Naive thymus-derived CD8-positive, alpha-beta T cell (primary cell): ENCODE measurements at regions not wholly inside any gene's neighbourhood (a gene's known extent, or its start where the extent isn't known, plus 50 kb on each side); places are given as distances from the start of the nearest gene placed in this dataset.
"Not testable (repeated sequence)": the region's sequence is repeated elsewhere in the genome, so short reads cannot be mapped to it uniquely, and the experiment has no call there.

Source experiments
- ATAC-seq, 2 donors: fragments of 150-1000 bp; cut with Tn5 transposase in 1 of 2; sonication (Bioruptor Pico), chemical (Tn5 transposase) in 1 of 2; 1 replicate in 1 of 2; 2 replicates in 1 of 2; pipeline ENCODE4 v1.10.0; 2021; ENCODE audit warnings: mild to moderate bottlenecking in 2 of 2, moderate library complexity in 2 of 2
- POLR2A ChIA-PET: fragments of 350-600 bp; sonication (Branson Sonifier 250); formaldehyde crosslinking; loops from one replicate; lab custom pipeline; 2021; ENCODE audit warnings: antibody characterized with exemption; lab: Charles Lee
- DNase-seq, 10 donors: peaks; one replicate each; pipeline versions ENCODE4 v3.0.0 to v3.0.0-alpha.2; 2020 to 2022
- H3K27ac Mint-ChIP-seq, 10 donors: one replicate each; pipeline ENCODE4 v1.8.0; 2020 to 2022; ENCODE audit warnings: mild to moderate bottlenecking in 10 of 10, mixed read lengths in 10 of 10, moderate library complexity in 4 of 10, inconsistent platforms in 1 of 10
- H3K27me3 Mint-ChIP-seq, 5 donors: one replicate each; pipeline ENCODE4 v1.8.0; 2021 to 2022; ENCODE audit warnings: mixed read lengths in 5 of 5
- H3K36me3 Mint-ChIP-seq, 3 donors: one replicate each; pipeline ENCODE4 v1.8.0; 2020 to 2022; ENCODE audit warnings: mixed read lengths in 3 of 3, mild to moderate bottlenecking in 2 of 3, inconsistent platforms in 1 of 3
- H3K4me1 Mint-ChIP-seq, 4 donors: one replicate each; pipeline ENCODE4 v1.8.0; 2021 to 2022; ENCODE audit warnings: mixed read lengths in 4 of 4
- H3K4me3 Mint-ChIP-seq, 10 donors: one replicate each; pipeline ENCODE4 v1.8.0; 2020 to 2022; ENCODE audit warnings: mild to moderate bottlenecking in 10 of 10, mixed read lengths in 10 of 10, moderate library complexity in 6 of 10, inconsistent platforms in 1 of 10
- H3K9me3 Mint-ChIP-seq, 9 donors: one replicate each; pipeline ENCODE4 v1.8.0; 2020 to 2022; ENCODE audit warnings: mixed read lengths in 9 of 9, mild to moderate bottlenecking in 3 of 9, inconsistent platforms in 1 of 9, moderate library complexity in 1 of 9

DNA sequence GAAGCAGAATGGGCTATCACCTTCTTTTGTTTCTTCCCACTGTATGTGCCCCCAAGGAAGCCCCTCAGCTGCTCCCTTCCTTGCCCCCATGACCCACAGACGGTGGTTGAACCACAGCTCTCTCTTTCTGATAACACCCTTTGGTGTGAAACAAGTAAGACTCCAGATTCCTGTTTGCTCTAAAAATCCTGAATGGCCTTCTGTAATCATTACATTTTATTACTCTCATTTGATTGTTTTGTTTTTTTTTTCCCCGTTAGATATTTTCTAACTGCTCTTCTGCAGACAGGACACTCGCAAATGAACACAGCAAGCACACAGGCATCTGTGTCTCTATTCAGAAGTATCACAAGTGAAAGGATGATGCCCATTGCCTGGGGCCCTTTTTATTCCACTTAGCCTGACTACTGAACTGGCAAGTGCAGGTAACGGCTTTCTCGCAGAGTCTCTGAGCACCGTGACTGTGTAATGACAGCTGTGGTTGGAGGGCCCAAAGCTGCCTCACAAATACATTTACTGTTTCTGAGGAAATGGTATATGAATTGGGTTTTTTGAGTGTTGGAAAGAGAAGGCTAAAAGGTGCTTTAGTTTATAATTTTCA, 59.3 kb downstream of the OXGR1 start:
- H3K9me3 Mint-ChIP-seq: no peaks in the 10 kb centered on the region
- H3K27ac Mint-ChIP-seq: no peak overlapping the region
- POLR2A ChIA-PET: no interaction called here
- no peak overlapping the region for H3K4me3 Mint-ChIP-seq
- no peaks in the 10 kb centered on the region for H3K4me1 Mint-ChIP-seq
- no peaks in the 10 kb centered on the region for H3K27me3 Mint-ChIP-seq
- no peaks in the 10 kb centered on the region for H3K36me3 Mint-ChIP-seq
- DNase-seq (no peak), ATAC-seq (no peak)

DNA sequence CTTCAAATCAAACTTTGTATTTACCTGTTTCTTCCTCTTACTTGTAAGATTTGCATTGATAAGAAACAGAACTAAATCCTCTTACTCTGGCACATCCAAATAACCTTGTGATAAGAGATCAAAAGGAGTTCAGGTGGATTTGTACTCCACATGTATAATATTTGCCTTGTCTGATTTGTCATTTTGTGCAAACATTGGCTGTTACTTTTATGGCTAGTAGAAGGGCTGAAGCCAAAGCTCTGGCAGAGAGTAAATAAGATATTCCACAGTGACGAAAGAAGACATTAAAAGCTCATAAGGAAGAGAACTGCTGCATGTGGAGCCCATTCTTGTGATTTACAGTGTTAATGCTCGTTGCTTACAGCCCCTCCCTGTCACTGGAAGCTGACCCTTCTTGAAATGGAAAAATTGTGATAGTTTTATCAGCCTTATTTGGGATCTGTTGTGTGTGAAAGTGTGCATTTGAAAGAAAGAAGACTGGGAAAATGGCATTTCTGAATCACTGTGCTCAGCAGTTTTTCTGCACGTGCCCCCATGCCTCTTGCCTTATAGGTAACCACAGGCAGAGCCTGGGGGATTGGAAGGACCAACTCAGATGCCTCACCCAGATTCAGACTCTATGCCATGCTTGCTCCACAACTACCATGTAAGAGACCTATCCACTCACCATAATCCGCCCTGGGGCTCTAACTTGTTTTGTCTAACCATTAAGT, 68.2 kb downstream of the OXGR1 start:
- POLR2A ChIA-PET: no interaction called here
- Mint-ChIP-seq H3K4me3 (no peak overlapping the region), H3K27ac (no peak overlapping the region), H3K36me3 (peaks cover 0 to 7% (median 0%) of the 10 kb centered on the region in 3 donors), H3K4me1 (no peaks in the 10 kb centered on the region), H3K9me3 (peaks cover 3 to 36% (median 14%) of the 10 kb centered on the region in 9 donors), H3K27me3 (peaks cover 0 to 3% (median 0%) of the 10 kb centered on the region in 5 donors)
- DNase-seq (no peak), ATAC-seq (no peak)

DNA sequence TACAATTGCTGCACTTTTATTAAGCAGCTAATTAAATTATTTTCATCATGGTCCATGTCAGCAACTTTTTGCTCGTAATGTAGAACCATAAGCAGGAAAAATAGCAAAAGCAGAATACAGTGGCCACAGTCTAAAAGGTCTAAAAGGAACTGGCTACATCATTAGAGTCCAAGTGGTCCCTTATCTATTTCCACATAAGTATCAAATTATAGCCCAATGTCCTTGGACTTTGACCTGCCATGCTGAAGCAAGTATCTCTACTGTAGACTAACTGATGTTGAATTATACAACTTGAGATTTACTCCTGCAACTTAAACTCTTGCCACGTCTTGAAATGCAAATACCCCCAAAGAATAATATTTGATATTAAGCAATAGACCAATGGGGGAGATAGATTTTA, 68.8 kb downstream of the OXGR1 start:
- H3K27me3 Mint-ChIP-seq: peaks cover 0 to 6% (median 0%) of the 10 kb centered on the region in 5 donors
- H3K4me1 Mint-ChIP-seq: no peaks in the 10 kb centered on the region

DNA sequence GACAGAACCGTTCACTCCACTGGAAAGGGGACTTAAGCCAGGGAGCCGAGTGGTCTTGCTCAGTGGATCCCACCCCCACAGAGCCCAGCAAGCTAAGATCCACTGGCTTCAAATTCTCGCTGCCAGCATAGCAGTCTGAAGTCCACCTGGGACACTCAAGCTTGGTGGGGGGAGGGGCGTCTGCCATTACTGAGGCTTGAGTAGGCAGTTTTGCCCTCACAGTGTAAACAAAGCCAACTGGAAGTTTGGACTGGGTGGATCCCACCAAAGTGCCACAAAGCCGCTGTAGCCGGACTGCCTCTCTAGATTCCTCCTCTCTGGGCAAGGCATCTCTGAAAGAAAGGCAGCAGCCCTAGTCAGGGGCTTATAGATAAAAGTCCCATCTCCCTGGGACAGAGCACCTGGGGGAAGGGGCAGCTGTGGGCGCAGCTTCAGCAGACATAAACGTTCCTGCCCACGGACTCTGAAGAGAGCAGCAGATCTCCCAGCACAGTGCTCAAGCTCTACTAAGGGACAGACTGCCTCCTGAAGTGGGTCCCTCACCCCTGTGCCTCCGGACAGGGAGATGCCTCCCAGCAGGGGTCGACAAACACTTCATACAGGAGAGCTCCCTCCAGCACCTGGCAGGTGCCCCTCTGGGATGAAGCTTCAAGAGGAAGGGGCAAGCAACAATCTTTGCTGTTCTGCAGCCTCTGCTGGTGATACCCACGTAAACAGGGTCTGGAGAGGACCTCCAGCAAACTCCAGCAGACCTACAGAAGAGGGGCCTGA, 75.2 kb downstream of the OXGR1 start:
- H3K4me1 Mint-ChIP-seq, H3K4me3 Mint-ChIP-seq, ATAC-seq, DNase-seq, H3K27ac Mint-ChIP-seq, H3K27me3 Mint-ChIP-seq, POLR2A ChIA-PET: not testable (repeated sequence)
- peaks cover 0 to 23% (median 0%) of the 10 kb centered on the region in 3 donors for H3K36me3 Mint-ChIP-seq
- H3K9me3 Mint-ChIP-seq: peaks cover 4 to 52% (median 34%) of the 10 kb centered on the region in 9 donors

More for the DNA sequence above, 68.8 kb downstream of the OXGR1 start:
- Mint-ChIP-seq H3K9me3 (peaks cover 3 to 41% (median 15%) of the 10 kb centered on the region in 9 donors), H3K36me3 (peaks cover 0 to 12% (median 0%) of the 10 kb centered on the region in 3 donors), H3K4me3 (no peak overlapping the region), H3K27ac (no peak overlapping the region)
- POLR2A ChIA-PET: no interaction called here
- ATAC-seq (no peak), DNase-seq (no peak)

DNA sequence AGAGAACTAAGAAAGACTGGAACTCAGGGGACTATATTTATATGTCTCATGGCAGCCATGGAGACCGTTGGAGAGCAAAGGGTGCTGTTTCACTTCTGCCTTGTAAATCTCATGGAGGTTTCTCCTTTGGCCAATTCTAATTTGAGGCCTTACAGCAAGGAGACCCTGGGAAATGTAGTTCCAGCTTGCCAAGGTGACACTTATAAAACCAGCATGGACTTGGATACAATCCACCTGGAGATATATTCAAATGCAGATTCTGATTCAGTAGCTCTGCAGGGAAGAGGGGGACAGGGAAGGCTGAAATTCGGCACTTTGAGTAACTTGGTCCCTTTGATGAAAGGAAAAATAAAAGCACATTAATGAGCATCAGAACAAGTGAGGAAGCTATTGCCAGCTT, 90.0 kb downstream of the OXGR1 start:
- H3K9me3 Mint-ChIP-seq: peaks cover 0 to 16% (median 0%) of the 10 kb centered on the region in 9 donors
- H3K36me3 Mint-ChIP-seq: no peaks in the 10 kb centered on the region
- no peaks in the 10 kb centered on the region for H3K27me3 Mint-ChIP-seq
- no peak overlapping the region for H3K27ac Mint-ChIP-seq
- H3K4me3 Mint-ChIP-seq: no peak overlapping the region
- POLR2A ChIA-PET: no interaction called here
- DNase-seq (no peak), ATAC-seq (no peak)
- H3K4me1 Mint-ChIP-seq: no peaks in the 10 kb centered on the region

DNA sequence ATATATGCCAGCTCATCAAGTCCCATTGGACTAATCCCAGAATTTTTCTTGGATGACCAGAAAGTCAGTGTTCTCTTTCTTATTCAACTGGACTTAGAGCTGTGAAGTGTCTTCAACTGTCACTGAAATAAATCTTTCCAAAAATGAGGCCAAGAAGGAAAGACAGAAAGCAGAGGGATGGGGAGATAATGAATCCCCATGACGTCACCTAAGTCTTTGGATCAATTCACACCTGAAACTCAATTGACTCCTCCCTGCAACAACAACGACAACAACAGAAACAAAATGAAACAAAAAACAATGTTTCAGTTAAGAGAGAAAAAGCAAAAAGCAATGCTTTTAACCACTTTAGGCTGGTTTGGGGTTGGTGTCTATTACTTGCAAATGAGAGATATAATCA, 91.2 kb downstream of the OXGR1 start:
- no peaks in the 10 kb centered on the region for H3K4me1 Mint-ChIP-seq
- no peak for ATAC-seq
- POLR2A ChIA-PET: no interaction called here
- H3K4me3 Mint-ChIP-seq: no peak overlapping the region
- no peaks in the 10 kb centered on the region for H3K36me3 Mint-ChIP-seq
- H3K27me3 Mint-ChIP-seq: no peaks in the 10 kb centered on the region
- H3K27ac Mint-ChIP-seq: no peak overlapping the region
- DNase-seq: no peak
- H3K9me3 Mint-ChIP-seq: peaks cover 0 to 16% (median 0%) of the 10 kb centered on the region in 9 donors

DNA sequence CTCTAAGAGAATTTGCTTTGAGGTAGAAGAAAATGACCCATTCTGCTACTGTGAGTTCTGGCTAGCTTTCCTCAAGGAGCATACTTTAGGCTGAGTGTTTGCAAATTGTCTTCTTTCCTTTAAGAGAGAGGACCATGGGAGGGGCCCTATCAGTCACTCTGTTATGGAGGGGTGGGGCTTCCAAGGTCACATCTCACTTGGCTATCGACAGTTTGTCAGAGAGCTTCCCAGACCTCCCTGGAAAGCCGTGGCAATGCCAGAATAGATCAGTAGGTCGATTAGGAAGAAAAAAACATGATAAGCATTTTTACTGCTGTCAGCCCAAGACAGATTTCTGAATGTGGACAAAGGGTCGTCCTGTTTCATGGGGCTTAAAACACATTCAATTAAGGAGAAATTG, 93.3 kb downstream of the OXGR1 start:
- DNase-seq (no peak), ATAC-seq (no peak)
- Mint-ChIP-seq H3K36me3 (peaks cover 0 to 3% (median 0%) of the 10 kb centered on the region in 3 donors), H3K9me3 (peaks cover 0 to 15% (median 3%) of the 10 kb centered on the region in 9 donors), H3K4me1 (no peaks in the 10 kb centered on the region), H3K4me3 (no peak overlapping the region), H3K27me3 (peaks cover 0 to 3% (median 2%) of the 10 kb centered on the region in 5 donors), H3K27ac (no peak overlapping the region)
- POLR2A ChIA-PET: no interaction called here

DNA sequence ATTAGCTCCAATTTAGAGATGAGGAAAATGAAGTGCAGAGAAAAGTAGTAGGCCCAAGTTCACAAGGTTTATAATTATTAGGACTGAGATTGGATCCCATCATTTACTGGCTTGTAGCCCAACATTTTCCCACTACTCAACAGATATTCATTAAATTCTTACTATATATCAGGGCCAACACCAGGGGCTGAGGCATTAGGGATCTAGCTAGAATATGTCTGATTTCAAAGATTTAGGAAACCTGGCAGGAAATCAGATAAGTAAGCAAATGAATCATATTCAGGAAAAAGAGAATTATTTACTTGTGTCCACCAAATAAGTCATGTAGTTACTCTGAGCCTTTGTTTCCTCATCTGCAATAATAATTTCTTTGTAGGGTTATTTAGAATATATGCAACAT, 94.3 kb downstream of the OXGR1 start:
- H3K4me3 Mint-ChIP-seq: no peak overlapping the region
- H3K9me3 Mint-ChIP-seq: peaks cover 0 to 25% (median 8%) of the 10 kb centered on the region in 9 donors
- peaks cover 0 to 4% (median 2%) of the 10 kb centered on the region in 5 donors for H3K27me3 Mint-ChIP-seq
- POLR2A ChIA-PET: no interaction called here
- DNase-seq: no peak
- H3K4me1 Mint-ChIP-seq: no peaks in the 10 kb centered on the region
- no peak overlapping the region for H3K27ac Mint-ChIP-seq
- H3K36me3 Mint-ChIP-seq: peaks cover 0 to 9% (median 0%) of the 10 kb centered on the region in 3 donors
- no peak for ATAC-seq

DNA sequence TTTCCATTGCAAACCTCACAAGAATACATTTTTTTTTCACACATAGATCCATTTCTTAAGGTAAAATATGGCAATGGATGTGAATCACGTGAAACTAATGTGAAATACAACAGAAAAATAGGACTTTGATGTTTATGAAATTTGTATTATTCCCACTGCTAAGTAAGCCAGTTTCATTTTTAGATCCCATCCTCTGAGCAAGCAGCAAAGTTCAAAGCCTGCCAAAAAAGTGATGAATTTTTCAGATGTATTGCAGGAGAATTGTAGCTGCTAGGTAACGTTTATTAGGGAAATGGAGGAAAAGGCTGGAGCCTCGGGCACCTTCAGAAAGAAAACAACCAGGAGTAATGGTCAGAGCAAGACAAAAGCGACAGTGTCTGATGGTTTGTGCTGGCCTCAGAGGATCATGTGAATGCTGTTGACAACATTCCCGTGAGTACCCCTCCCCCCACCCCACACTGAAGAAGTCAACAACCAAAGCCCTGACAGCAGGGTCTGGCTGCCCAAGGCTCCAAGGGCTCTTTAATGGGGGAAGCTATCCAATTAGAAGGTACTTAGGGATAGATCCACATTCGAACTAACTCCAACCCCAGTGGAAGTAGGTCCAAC, 95.5 kb downstream of the OXGR1 start:
- ATAC-seq (no peak), DNase-seq (no peak)
- Mint-ChIP-seq H3K36me3 (peaks cover 0 to 16% (median 0%) of the 10 kb centered on the region in 3 donors), H3K27ac (no peak overlapping the region), H3K4me1 (no peaks in the 10 kb centered on the region), H3K4me3 (no peak overlapping the region), H3K9me3 (peaks cover 0 to 28% (median 14%) of the 10 kb centered on the region in 9 donors), H3K27me3 (peaks cover 2 to 11% (median 3%) of the 10 kb centered on the region in 5 donors)
- POLR2A ChIA-PET: no interaction called here

DNA sequence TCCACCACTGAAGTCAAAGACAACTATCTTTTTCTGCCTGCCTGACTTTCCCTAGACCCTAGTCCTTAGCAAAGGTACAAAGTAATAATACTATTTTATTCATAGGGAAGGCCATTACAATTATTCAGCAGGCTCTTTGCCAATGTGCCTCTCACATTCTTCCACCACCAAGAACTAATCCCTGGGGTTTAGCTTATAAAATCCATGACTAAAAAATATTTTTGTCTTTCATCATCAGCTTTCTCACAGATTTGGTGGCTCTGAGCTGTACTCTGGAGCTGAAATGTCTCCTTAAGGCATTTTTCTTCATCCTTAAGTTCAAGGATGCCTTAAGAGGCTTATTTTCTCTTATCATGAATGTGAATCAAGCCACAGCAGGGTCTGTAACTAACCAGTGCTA, 96.1 kb downstream of the OXGR1 start:
- H3K27me3 Mint-ChIP-seq: peaks cover 2 to 11% (median 3%) of the 10 kb centered on the region in 5 donors
- no peaks in the 10 kb centered on the region for H3K4me1 Mint-ChIP-seq
- no peak for DNase-seq
- H3K4me3 Mint-ChIP-seq: no peak overlapping the region
- no peak overlapping the region for H3K27ac Mint-ChIP-seq
- H3K36me3 Mint-ChIP-seq: peaks cover 0 to 16% (median 0%) of the 10 kb centered on the region in 3 donors
- H3K9me3 Mint-ChIP-seq: peaks cover 0 to 25% (median 14%) of the 10 kb centered on the region in 9 donors
- ATAC-seq: no peak
- POLR2A ChIA-PET: no interaction called here
